K562 (cell line): ENCODE measurements at regions not wholly inside any gene's neighbourhood (a gene's known extent, or its start where the extent isn't known, plus 50 kb on each side); places are given as distances from the start of the nearest gene placed in this dataset.

Source experiments
- ATAC-seq: fragments of 200-7000 bp; cut with Tn5 transposase; 3 replicates; pipeline ENCODE4 v1.9.1; 2020; ENCODE audit warnings: moderate library complexity
- BruUV-seq: library from RNA; stranded (reverse); fragments of 400-500 nt; replicated peaks from 2 replicates; lab custom pipeline; 2021; lab: Mats Ljungman, UMichigan
- CTCF ChIA-PET: fragments of 300-600 bp; formaldehyde crosslinking; extraction: SDS; loops from one replicate; lab custom pipeline; 2021; ENCODE audit warnings: low intra/inter-chr PET ratio; lab: Yijun Ruan, JAX
- POLR2A ChIA-PET: fragments of 300-600, 350-650 bp; sonication (Branson Sonifier 250); formaldehyde crosslinking; extraction: SDS; loops from one replicate; lab custom pipeline; 2021; ENCODE audit warnings: antibody characterized with exemption, inconsistent platforms; lab: Yijun Ruan, JAX
- DNase-seq, 4 experiments: peaks; one replicate each; pipeline versions ENCODE4 v3.0.0 to v3.0.0-alpha.2; 2011 to 2018; ENCODE audit warnings: low spot score in 3 of 4, mixed read lengths in 3 of 4; ENCODE audit errors: extremely low read depth in 1 of 4
- FAIRE-seq: peaks from 2 replicates; lab custom pipeline; 2011; peaks lifted over from hg19 to GRCh38; lab: Jason Lieb, UNC
- H2AFZ ChIP-seq: 2 replicates; pipeline ENCODE4 v1.6.0; 2011; ENCODE audit warnings: low read depth, low read length, control low read depth, inconsistent platforms
- H3K27ac ChIP-seq: fragments of 200-600 bp; 3 replicates; pipeline ENCODE4 v1.8.0; 2011; ENCODE audit warnings: low read depth, mild to moderate bottlenecking, control low read depth, inconsistent platforms, low read length, moderate library complexity, mixed read lengths; ENCODE audit errors: extremely low read depth
- H3K27me3 ChIP-seq, 2 experiments: fragments of 300-600 bp in 1 of 2; 2 replicates in 1 of 2; 3 replicates in 1 of 2; pipeline versions ENCODE4 v1.6.0 to v1.8.0; 2011; ENCODE audit warnings: inconsistent platforms in 2 of 2, low read length in 2 of 2, mild to moderate bottlenecking in 1 of 2, mixed read lengths in 1 of 2, moderate library complexity in 1 of 2; ENCODE audit not compliant: control insufficient read depth in 2 of 2, insufficient read depth in 2 of 2
- H3K36me3 ChIP-seq: fragments of 300-600 bp; 3 replicates; pipeline ENCODE4 v1.8.0; 2011; ENCODE audit warnings: mild to moderate bottlenecking, low read length, inconsistent platforms; ENCODE audit not compliant: control insufficient read depth, insufficient read depth
- H3K4me1 ChIP-seq, 2 experiments: fragments of 200-600 bp in 1 of 2; replicated peaks in 1 of 2; 2 replicates in 1 of 2; 3 replicates in 1 of 2; pipeline versions ENCODE4 v1.5.1 to v1.8.0; 2011; ENCODE audit warnings: inconsistent platforms in 2 of 2, low read length in 2 of 2, mild to moderate bottlenecking in 1 of 2, mixed read lengths in 1 of 2, moderate library complexity in 1 of 2; ENCODE audit not compliant: control insufficient read depth in 2 of 2, insufficient read depth in 2 of 2
- H3K4me2 ChIP-seq: 2 replicates; pipeline ENCODE4 v1.6.1; 2011; ENCODE audit warnings: low read length, control low read depth, inconsistent platforms, mixed read lengths; ENCODE audit not compliant: insufficient read depth
- H3K4me3 ChIP-seq: fragments of 200-600 bp; sonication (generic), shearing (Covaris generic); 2 replicates; pipeline ENCODE4 v1.5.1; 2016; ENCODE audit warnings: control low read depth, inconsistent platforms
- H3K79me2 ChIP-seq: fragments of 200-600 bp; 3 replicates; pipeline ENCODE4 v1.8.0; 2011; ENCODE audit warnings: low read length, inconsistent platforms; ENCODE audit not compliant: control insufficient read depth, insufficient read depth
- H3K9ac ChIP-seq, 2 experiments: 2 replicates each; pipeline versions ENCODE4 v1.6.0 to v1.6.1; 2011; ENCODE audit warnings: low read depth in 2 of 2, low read length in 2 of 2, control low read depth in 1 of 2, inconsistent platforms in 1 of 2, mild to moderate bottlenecking in 1 of 2, mixed read lengths in 1 of 2; ENCODE audit not compliant: insufficient read depth in 1 of 2
- H3K9me1 ChIP-seq: one replicate; pipeline ENCODE4 v1.6.0; 2011; ENCODE audit warnings: inconsistent platforms, mild to moderate bottlenecking, low read length, moderate library complexity; ENCODE audit not compliant: control insufficient read depth, insufficient read depth
- H3K9me3 ChIP-seq: replicated peaks from 2 replicates; pipeline ENCODE4 v1.5.1; 2011; ENCODE audit warnings: low read depth, low read length, inconsistent platforms; ENCODE audit not compliant: control insufficient read depth, insufficient read depth
- H4K20me1 ChIP-seq: replicated peaks from 2 replicates; pipeline ENCODE4 v1.6.1; 2011; ENCODE audit warnings: low read length, inconsistent platforms, mixed read lengths; ENCODE audit not compliant: control insufficient read depth, insufficient read depth
- CREB1 ChIP-seq, 2 experiments: sonication (generic) in 1 of 2; formaldehyde crosslinking in 1 of 2; IDR thresholded peaks; 2 replicates each; pipeline versions ENCODE4 v1.6.1 to v1.8.0; 2012 to 2022; ENCODE audit warnings: inconsistent platforms in 1 of 2, mild to moderate bottlenecking in 1 of 2, missing genetic modification reagents in 1 of 2, moderate library complexity in 1 of 2
- CREM ChIP-seq: IDR thresholded peaks from 2 replicates; pipeline ENCODE4 v1.6.1; 2014; ENCODE audit warnings: antibody characterized with exemption, low read depth
- FOSL1 ChIP-seq: fragments of 200-800 bp; sonication (Bioruptor generic); conservative IDR thresholded peaks from 2 replicates; pipeline ENCODE4 v1.6.1; 2016; ENCODE audit warnings: missing genetic modification characterization, missing compliant biosample characterization
- HNRNPLL ChIP-seq: fragments of 200-400 bp; formaldehyde crosslinking; IDR thresholded peaks from 2 replicates; pipeline ENCODE4 v1.6.1; 2017; ENCODE audit warnings: low read length, low read depth, mild to moderate bottlenecking; ENCODE audit not compliant: poor library complexity, severe bottlenecking
- MYBL2 ChIP-seq, 2 experiments: fragments of 450-650 bp in 1 of 2; sonication (generic) in 1 of 2; formaldehyde crosslinking in 1 of 2; IDR thresholded peaks; 2 replicates each; pipeline versions ENCODE4 v1.6.1 to v1.8.1; 2017 to 2022; ENCODE audit warnings: borderline replicate concordance in 1 of 2, inconsistent platforms in 1 of 2, low read depth in 1 of 2, mild to moderate bottlenecking in 1 of 2, missing genetic modification reagents in 1 of 2, moderate library complexity in 1 of 2
- RB1 ChIP-seq: fragments of 450-650 bp; IDR thresholded peaks from 2 replicates; pipeline ENCODE4 v1.6.1; 2017; ENCODE audit warnings: low read depth, mild to moderate bottlenecking
- TARDBP ChIP-seq: fragments of 450-650 bp; IDR thresholded peaks from 2 replicates; pipeline ENCODE4 v1.6.1; 2016
- TEAD1 ChIP-seq, 2 experiments: fragments of 450-650 bp in 1 of 2; sonication (generic) in 1 of 2; formaldehyde crosslinking; IDR thresholded peaks; 2 replicates each; pipeline versions ENCODE4 v1.4.0 to v1.8.0; 2020 to 2022; ENCODE audit warnings: mild to moderate bottlenecking in 2 of 2, missing genetic modification reagents in 1 of 2
- ZNF12 ChIP-seq: sonication (generic); formaldehyde crosslinking; IDR thresholded peaks from 2 replicates; pipeline ENCODE4 v1.4.0; 2020; ENCODE audit warnings: mild to moderate bottlenecking, missing genetic modification reagents
- ZNF431 ChIP-seq: sonication (generic); formaldehyde crosslinking; IDR thresholded peaks from 2 replicates; pipeline ENCODE4 v1.8.0; 2022; ENCODE audit warnings: mild to moderate bottlenecking, missing genetic modification reagents
- ZNF644 ChIP-seq: fragments of 200-800 bp; sonication (Bioruptor generic); IDR thresholded peaks from 2 replicates; pipeline ENCODE4 v1.6.1; 2016; ENCODE audit warnings: low read depth, missing genetic modification characterization, missing compliant biosample characterization
- ZNF79 ChIP-seq: fragments of 250-450 bp; sonication (Bioruptor Pico); IDR thresholded peaks from 2 replicates; pipeline ENCODE4 v1.4.0; 2020; ENCODE audit warnings: low read depth, mild to moderate bottlenecking, moderate library complexity
- WGBS: fragments of 100-300 bp; shearing (Covaris generic); methylation state at CpG from one replicate; pipeline ENCODE4 v1.1.6; 2016; ENCODE audit warnings: low coverage, mixed read lengths; ENCODE audit not compliant: insufficient coverage; ENCODE audit errors: missing lambda C conversion rate; 5-methylcytosine and 5-hydroxymethylcytosine counted together
- in situ Hi-C: fragments of 300-500 bp; cut with MboI; formaldehyde crosslinking; loops from 4 replicates; pipeline ENCODE4 v1.15.0; 2018; ENCODE audit warnings: inconsistent platforms, mixed read lengths
- intact Hi-C: fragments of 100-400 bp; cut with micrococcal nuclease; formaldehyde crosslinking; loops from 2 replicates; pipeline ENCODE4 v1.14.2; 2022
- TF ChIP-seq, protein P1 (sequence below): fragments of 450-650 bp; formaldehyde crosslinking; conservative IDR thresholded peaks from 2 replicates; pipeline ENCODE4 v1.4.0; 2022; ENCODE audit warnings: mild to moderate bottlenecking, missing genetic modification characterization
- TF ChIP-seq, protein P2 (sequence below), 2 experiments: fragments of 450-650 bp; conservative IDR thresholded peaks; 2 replicates each; pipeline ENCODE4 v1.6.1; 2017; ENCODE audit warnings: mild to moderate bottlenecking in 2 of 2, moderate library complexity in 2 of 2
- TF ChIP-seq, protein P3 (sequence below): fragments of 250-450 bp; sonication (Bioruptor Pico); IDR thresholded peaks from 2 replicates; pipeline ENCODE4 v1.5.0; 2020; ENCODE audit warnings: mild to moderate bottlenecking, borderline replicate concordance

DNA sequence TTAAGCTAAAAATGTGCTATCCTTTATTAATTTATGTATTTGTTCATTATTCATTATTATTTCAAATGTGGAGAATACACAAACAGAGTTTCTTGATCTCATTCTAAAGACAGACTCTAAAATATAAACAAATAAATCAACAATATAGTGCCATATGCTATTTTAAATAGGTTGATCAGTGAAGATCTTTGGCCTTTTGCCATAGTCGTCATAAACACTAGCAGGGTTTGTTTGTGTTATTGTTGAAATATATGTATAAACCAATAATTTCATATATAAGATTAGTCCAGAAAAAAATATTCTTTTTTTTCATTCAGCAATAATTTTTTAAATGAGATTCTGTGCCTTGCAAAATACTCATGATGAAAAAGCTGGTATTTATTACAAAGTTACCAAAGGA, 62.1 kb upstream of the KYNU start (continued):
- no peak for TF ChIP-seq MYBL2 (IDR thresholded peaks at IDR 0.05; ENCODE audit: low read depth)
- no peak for TF ChIP-seq MYBL2 (CRISPR knock-in tag; IDR thresholded peaks at IDR 0.05; ENCODE audit: borderline replicate concordance)
- no peak for TF ChIP-seq TEAD1 (CRISPR knock-in tag; IDR thresholded peaks at IDR 0.05)
- TF ChIP-seq HNRNPLL = no peak

DNA sequence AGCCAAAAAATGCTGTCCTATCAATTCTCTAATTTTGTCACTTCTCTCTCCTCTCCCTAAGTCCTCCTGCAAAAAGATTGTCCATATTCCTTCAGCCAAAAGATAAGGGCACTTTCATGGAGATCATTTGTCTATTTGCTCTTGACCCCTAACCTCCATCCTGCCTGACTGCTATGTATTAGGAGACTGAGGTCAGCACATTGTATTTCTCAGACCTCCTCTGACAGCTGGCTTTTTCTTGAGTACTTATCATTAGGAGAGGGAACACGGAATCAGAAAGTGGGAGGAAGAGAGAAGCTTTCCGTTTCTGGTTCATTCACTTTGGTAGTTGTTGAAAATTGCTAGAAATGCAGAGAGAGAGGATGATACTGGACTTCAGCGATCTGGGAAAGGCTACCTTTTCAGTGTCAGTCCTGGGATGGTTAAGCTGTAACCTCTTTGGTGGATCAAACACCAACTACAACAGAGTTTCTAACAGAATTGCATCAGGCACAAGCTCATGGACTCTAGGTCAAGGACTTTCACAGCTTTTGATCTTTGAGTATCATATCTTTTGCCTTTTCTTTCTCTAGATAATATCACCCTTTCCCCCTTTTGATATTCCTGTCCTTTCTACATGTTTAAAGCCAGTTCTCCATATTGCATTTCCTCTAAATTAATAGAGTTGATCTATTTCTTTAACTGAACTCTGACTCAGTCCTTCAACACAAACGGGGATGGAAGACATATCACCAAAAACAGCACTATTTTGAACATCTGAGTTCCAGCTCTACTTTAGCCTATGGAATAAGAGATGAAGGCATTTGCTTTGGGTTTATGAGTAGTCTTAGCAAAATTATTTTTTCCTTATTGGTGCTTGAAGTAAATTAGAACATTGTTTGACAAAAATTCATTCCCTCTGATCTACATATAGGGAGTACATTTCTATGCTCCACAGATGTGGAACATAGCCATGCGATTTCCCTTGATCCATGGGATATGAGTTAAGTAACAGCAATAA, 63.3 kb upstream of the KYNU start:
- Histone ChIP-seq H3K27ac (no peak overlapping the region), H3K9me1 (no peaks in the 10 kb centered on the region), H3K36me3 (no peaks in the 10 kb centered on the region), H2AFZ (no peak overlapping the region), H3K4me2 (no peak overlapping the region), H4K20me1 (no peaks in the 10 kb centered on the region), H3K4me3 (no peak overlapping the region), H3K27me3 (no peaks in the 10 kb centered on the region), H3K9me3 (no peaks in the 10 kb centered on the region), H3K79me2 (no peaks in the 10 kb centered on the region), H3K9ac (no peak overlapping the region), H3K4me1 (no peaks in the 10 kb centered on the region)
- no TSS peak for BruUV-seq
- CTCF ChIA-PET = no interaction called here
- in situ Hi-C loops = no loop called here
- FAIRE-seq (no peak), ATAC-seq (no peak), DNase-seq (no peak)
- POLR2A ChIA-PET = no interaction called here
- WGBS = 3% methylated on average over 5 of the region's 5 CpGs
- intact Hi-C loops = no loop called here
- TF ChIP-seq, protein P1, sequence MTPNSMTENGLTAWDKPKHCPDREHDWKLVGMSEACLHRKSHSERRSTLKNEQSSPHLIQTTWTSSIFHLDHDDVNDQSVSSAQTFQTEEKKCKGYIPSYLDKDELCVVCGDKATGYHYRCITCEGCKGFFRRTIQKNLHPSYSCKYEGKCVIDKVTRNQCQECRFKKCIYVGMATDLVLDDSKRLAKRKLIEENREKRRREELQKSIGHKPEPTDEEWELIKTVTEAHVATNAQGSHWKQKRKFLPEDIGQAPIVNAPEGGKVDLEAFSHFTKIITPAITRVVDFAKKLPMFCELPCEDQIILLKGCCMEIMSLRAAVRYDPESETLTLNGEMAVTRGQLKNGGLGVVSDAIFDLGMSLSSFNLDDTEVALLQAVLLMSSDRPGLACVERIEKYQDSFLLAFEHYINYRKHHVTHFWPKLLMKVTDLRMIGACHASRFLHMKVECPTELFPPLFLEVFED (CRISPR knock-in tag) = no peak
- no peak for TF ChIP-seq ZNF431 (CRISPR knock-in tag)
- no peak for TF ChIP-seq ZNF644 (tag)
- TF ChIP-seq, protein P2, sequence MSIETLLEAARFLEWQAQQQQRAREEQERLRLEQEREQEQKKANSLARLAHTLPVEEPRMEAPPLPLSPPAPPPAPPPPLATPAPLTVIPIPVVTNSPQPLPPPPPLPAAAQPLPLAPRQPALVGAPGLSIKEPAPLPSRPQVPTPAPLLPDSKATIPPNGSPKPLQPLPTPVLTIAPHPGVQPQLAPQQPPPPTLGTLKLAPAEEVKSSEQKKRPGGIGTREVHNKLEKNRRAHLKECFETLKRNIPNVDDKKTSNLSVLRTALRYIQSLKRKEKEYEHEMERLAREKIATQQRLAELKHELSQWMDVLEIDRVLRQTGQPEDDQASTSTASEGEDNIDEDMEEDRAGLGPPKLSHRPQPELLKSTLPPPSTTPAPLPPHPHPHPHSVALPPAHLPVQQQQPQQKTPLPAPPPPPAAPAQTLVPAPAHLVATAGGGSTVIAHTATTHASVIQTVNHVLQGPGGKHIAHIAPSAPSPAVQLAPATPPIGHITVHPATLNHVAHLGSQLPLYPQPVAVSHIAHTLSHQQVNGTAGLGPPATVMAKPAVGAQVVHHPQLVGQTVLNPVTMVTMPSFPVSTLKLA (conservative IDR thresholded peaks at IDR 0.05) = no peak
- no peak for TF ChIP-seq CREB1 (IDR thresholded peaks at IDR 0.05)
- TF ChIP-seq CREB1 (CRISPR knock-in tag; IDR thresholded peaks at IDR 0.05) = no peak
- TF ChIP-seq ZNF12 (CRISPR knock-in tag) = no peak
- TF ChIP-seq RB1 = no peak
- no peak for TF ChIP-seq CREM
- no peak for TF ChIP-seq ZNF79
- TF ChIP-seq TARDBP = no peak
- TF ChIP-seq, protein P3, sequence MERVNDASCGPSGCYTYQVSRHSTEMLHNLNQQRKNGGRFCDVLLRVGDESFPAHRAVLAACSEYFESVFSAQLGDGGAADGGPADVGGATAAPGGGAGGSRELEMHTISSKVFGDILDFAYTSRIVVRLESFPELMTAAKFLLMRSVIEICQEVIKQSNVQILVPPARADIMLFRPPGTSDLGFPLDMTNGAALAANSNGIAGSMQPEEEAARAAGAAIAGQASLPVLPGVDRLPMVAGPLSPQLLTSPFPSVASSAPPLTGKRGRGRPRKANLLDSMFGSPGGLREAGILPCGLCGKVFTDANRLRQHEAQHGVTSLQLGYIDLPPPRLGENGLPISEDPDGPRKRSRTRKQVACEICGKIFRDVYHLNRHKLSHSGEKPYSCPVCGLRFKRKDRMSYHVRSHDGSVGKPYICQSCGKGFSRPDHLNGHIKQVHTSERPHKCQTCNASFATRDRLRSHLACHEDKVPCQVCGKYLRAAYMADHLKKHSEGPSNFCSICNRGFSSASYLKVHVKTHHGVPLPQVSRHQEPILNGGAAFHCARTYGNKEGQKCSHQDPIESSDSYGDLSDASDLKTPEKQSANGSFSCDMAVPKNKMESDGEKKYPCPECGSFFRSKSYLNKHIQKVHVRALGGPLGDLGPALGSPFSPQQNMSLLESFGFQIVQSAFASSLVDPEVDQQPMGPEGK (CRISPR knock-in tag) = no peak
- no peak for TF ChIP-seq FOSL1
